OCI-LY7 (cell line): ENCODE measurements at regions not wholly inside any gene's neighbourhood (a gene's known extent, or its start where the extent isn't known, plus 50 kb on each side); places are given as distances from the start of the nearest gene placed in this dataset.

Experiments used
- EZH2phosphoT487 ChIP-seq: fragments of 200-600 bp; sonication (generic); IDR thresholded peaks from 2 replicates; pipeline ENCODE4 v1.6.1; 2018; ENCODE audit warnings: low read depth, borderline replicate concordance, mild to moderate bottlenecking, mixed run types, antibody characterized with exemption, low read length, moderate library complexity, mixed read lengths
- TF ChIP-seq, protein P1 (sequence below): fragments of 200-600 bp; sonication (generic); conservative IDR thresholded peaks from 2 replicates; pipeline ENCODE4 v1.5.1; 2014; ENCODE audit warnings: mild to moderate bottlenecking, antibody characterized with exemption, low read length, moderate library complexity, mixed read lengths

- TF ChIP-seq, protein P1, sequence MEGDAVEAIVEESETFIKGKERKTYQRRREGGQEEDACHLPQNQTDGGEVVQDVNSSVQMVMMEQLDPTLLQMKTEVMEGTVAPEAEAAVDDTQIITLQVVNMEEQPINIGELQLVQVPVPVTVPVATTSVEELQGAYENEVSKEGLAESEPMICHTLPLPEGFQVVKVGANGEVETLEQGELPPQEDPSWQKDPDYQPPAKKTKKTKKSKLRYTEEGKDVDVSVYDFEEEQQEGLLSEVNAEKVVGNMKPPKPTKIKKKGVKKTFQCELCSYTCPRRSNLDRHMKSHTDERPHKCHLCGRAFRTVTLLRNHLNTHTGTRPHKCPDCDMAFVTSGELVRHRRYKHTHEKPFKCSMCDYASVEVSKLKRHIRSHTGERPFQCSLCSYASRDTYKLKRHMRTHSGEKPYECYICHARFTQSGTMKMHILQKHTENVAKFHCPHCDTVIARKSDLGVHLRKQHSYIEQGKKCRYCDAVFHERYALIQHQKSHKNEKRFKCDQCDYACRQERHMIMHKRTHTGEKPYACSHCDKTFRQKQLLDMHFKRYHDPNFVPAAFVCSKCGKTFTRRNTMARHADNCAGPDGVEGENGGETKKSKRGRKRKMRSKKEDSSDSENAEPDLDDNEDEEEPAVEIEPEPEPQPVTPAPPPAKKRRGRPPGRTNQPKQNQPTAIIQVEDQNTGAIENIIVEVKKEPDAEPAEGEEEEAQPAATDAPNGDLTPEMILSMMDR: no peak
- no peak for TF ChIP-seq EZH2phosphoT487
Observed at GRCh38 chr13:47396915-47397314, 500.1 kb upstream of the HTR2A start.
